ENCODE measurements at regions not wholly inside any gene's neighbourhood (a gene's known extent, or its start where the extent isn't known, plus 50 kb on each side); places are given as distances from the start of the nearest gene placed in this dataset.
"Not testable (repeated sequence)": the region's sequence is repeated elsewhere in the genome, so short reads cannot be mapped to it uniquely, and the experiment has no call there.

GRCh38 chr2:8505311-8505920 lies 176.4 kb upstream of the ID2 start:
- Histone ChIP-seq H3K4me1 (ENCODE audit: control insufficient read depth, insufficient read depth, low read length, poor library complexity, severe bottlenecking) (no peaks in the 10 kb centered on the region), H3K36me3 (ENCODE audit: control insufficient read depth, insufficient read depth, low read length) (no peaks in the 10 kb centered on the region), H3K4me3 (ENCODE audit: insufficient read depth, low read depth, low read length, poor library complexity, severe bottlenecking) (no peak overlapping the region), H3K27me3 (replicated peaks; ENCODE audit: control insufficient read depth, insufficient read depth, low read length, poor library complexity, severe bottlenecking) (no peaks in the 10 kb centered on the region), H3K9me3 (ENCODE audit: control insufficient read depth, low read length) (no peaks in the 10 kb centered on the region), H3K27ac (ENCODE audit: insufficient read depth, low read length, poor library complexity, severe bottlenecking) (no peak overlapping the region)
- DNase-seq = no peak

DNA sequence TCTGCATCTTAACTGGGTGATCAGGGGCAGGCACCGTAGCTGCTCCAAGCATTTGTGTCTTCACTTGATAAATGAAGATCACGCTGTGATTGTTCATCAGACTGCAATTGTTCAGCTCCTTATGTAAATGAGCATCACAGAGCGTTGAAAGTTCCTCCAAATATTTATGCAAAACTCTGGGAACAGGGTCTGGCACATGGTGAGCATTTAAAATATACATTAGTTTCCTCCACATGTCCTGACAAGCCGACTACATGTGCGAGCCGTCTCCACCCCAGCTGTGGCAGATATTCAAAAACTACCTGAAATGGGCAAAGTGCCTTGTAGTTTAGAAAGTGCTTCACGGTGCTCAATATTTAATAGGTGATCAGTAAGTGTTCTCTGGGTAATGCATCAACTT lies 175.1 kb upstream of the ID2 start:
- Histone ChIP-seq H3K4me3 (ENCODE audit: insufficient read depth, low read depth, low read length, poor library complexity, severe bottlenecking) (no peak overlapping the region), H3K27me3 (replicated peaks; ENCODE audit: control insufficient read depth, insufficient read depth, low read length, poor library complexity, severe bottlenecking) (no peaks in the 10 kb centered on the region), H3K9me3 (ENCODE audit: control insufficient read depth, low read length) (no peaks in the 10 kb centered on the region), H3K27ac (ENCODE audit: insufficient read depth, low read length, poor library complexity, severe bottlenecking) (no peak overlapping the region), H3K36me3 (ENCODE audit: control insufficient read depth, insufficient read depth, low read length) (no peaks in the 10 kb centered on the region), H3K4me1 (ENCODE audit: control insufficient read depth, insufficient read depth, low read length, poor library complexity, severe bottlenecking) (no peaks in the 10 kb centered on the region)
- DNase-seq = no peak

DNA sequence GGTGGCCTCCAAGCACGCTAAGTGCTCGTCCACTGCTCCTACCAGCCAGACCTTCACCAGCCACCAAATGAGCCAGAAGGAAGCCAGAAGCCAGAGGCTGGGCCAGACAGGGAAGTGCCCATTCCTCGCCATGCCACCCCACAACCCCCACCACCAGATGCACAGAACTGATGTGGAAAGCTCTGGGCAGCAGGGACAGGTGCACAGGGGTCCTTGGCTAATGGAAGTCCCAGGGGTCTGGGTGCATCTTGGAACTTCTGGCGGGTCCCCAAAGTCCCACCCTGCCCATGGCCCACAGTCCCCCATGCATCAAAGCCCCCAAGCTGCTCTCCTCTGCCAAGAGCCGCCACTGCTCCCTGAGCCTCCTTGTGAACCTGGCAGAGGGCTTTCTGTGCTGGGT lies 173.1 kb upstream of the ID2 start:
- no peaks in the 10 kb centered on the region for H3K4me1 ChIP-seq (ENCODE audit: control insufficient read depth, insufficient read depth, low read length, poor library complexity, severe bottlenecking)
- DNase-seq = no peak
- no peak overlapping the region for H3K4me3 ChIP-seq (ENCODE audit: insufficient read depth, low read depth, low read length, poor library complexity, severe bottlenecking)
- H3K27ac ChIP-seq (ENCODE audit: insufficient read depth, low read length, poor library complexity, severe bottlenecking) = no peak overlapping the region
- H3K27me3 ChIP-seq (replicated peaks; ENCODE audit: control insufficient read depth, insufficient read depth, low read length, poor library complexity, severe bottlenecking) = no peaks in the 10 kb centered on the region
- H3K9me3 ChIP-seq (ENCODE audit: control insufficient read depth, low read length) = no peaks in the 10 kb centered on the region
- H3K36me3 ChIP-seq (ENCODE audit: control insufficient read depth, insufficient read depth, low read length) = no peaks in the 10 kb centered on the region

- H3K27ac ChIP-seq (ENCODE audit: insufficient read depth, low read length, poor library complexity, severe bottlenecking) = no peak overlapping the region
- peaks cover 2% of the 10 kb centered on the region for H3K4me1 ChIP-seq (ENCODE audit: control insufficient read depth, insufficient read depth, low read length, poor library complexity, severe bottlenecking)
- peaks cover 5% of the 10 kb centered on the region for H3K9me3 ChIP-seq (ENCODE audit: control insufficient read depth, low read length)
- no peak overlapping the region for H3K4me3 ChIP-seq (ENCODE audit: insufficient read depth, low read depth, low read length, poor library complexity, severe bottlenecking)
- no peak for DNase-seq
- H3K36me3 ChIP-seq (ENCODE audit: control insufficient read depth, insufficient read depth, low read length) = no peaks in the 10 kb centered on the region
- H3K27me3 ChIP-seq (replicated peaks; ENCODE audit: control insufficient read depth, insufficient read depth, low read length, poor library complexity, severe bottlenecking) = no peaks in the 10 kb centered on the region
These were observed 172.2 kb upstream of the ID2 start for GRCh38 chr2:8509621-8510020.

GRCh38 chr2:8510055-8510454 lies 171.8 kb upstream of the ID2 start:
- H3K4me1 ChIP-seq (ENCODE audit: control insufficient read depth, insufficient read depth, low read length, poor library complexity, severe bottlenecking); H3K27me3 ChIP-seq (replicated peaks; ENCODE audit: control insufficient read depth, insufficient read depth, low read length, poor library complexity, severe bottlenecking); H3K36me3 ChIP-seq (ENCODE audit: control insufficient read depth, insufficient read depth, low read length); H3K27ac ChIP-seq (ENCODE audit: insufficient read depth, low read length, poor library complexity, severe bottlenecking); DNase-seq; H3K9me3 ChIP-seq (ENCODE audit: control insufficient read depth, low read length); H3K4me3 ChIP-seq (ENCODE audit: insufficient read depth, low read depth, low read length, poor library complexity, severe bottlenecking): not testable (repeated sequence)

DNA sequence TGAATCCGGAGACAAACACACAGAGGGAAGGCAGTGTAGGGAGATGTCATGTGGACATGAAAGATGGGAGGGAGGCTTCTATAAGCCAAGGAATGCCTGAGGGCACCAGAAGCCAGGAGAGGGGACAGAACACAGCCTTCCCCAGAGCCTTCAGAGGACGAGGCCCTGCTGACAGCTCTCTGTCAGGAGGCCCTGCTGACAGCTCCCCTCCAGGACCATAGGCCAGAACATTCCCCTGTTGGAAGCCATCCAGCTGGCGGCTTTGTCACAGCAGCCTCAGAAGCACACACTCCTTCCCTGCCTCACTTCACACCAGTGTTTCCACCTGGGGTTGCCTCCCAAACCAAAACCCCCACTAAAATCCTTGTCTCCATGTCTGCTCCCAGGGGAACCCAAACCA lies 171.3 kb upstream of the ID2 start:
- no peaks in the 10 kb centered on the region for H3K36me3 ChIP-seq (ENCODE audit: control insufficient read depth, insufficient read depth, low read length)
- H3K27ac ChIP-seq (ENCODE audit: insufficient read depth, low read length, poor library complexity, severe bottlenecking) = no peak overlapping the region
- DNase-seq = no peak
- peaks cover 5% of the 10 kb centered on the region for H3K9me3 ChIP-seq (ENCODE audit: control insufficient read depth, low read length)
- H3K27me3 ChIP-seq (replicated peaks; ENCODE audit: control insufficient read depth, insufficient read depth, low read length, poor library complexity, severe bottlenecking) = no peaks in the 10 kb centered on the region
- peaks cover 10% of the 10 kb centered on the region for H3K4me1 ChIP-seq (ENCODE audit: control insufficient read depth, insufficient read depth, low read length, poor library complexity, severe bottlenecking)
- H3K4me3 ChIP-seq (ENCODE audit: insufficient read depth, low read depth, low read length, poor library complexity, severe bottlenecking) = no peak overlapping the region

- peaks cover 5% of the 10 kb centered on the region for H3K9me3 ChIP-seq (ENCODE audit: control insufficient read depth, low read length)
- no peak overlapping the region for H3K4me3 ChIP-seq (ENCODE audit: insufficient read depth, low read depth, low read length, poor library complexity, severe bottlenecking)
- no peak for DNase-seq
- no peaks in the 10 kb centered on the region for H3K27me3 ChIP-seq (replicated peaks; ENCODE audit: control insufficient read depth, insufficient read depth, low read length, poor library complexity, severe bottlenecking)
- H3K27ac ChIP-seq (ENCODE audit: insufficient read depth, low read length, poor library complexity, severe bottlenecking) = no peak overlapping the region
- peaks cover 19% of the 10 kb centered on the region for H3K4me1 ChIP-seq (ENCODE audit: control insufficient read depth, insufficient read depth, low read length, poor library complexity, severe bottlenecking)
- no peaks in the 10 kb centered on the region for H3K36me3 ChIP-seq (ENCODE audit: control insufficient read depth, insufficient read depth, low read length)
These were observed 169.8 kb upstream of the ID2 start for GRCh38 chr2:8511868-8512612.

DNA sequence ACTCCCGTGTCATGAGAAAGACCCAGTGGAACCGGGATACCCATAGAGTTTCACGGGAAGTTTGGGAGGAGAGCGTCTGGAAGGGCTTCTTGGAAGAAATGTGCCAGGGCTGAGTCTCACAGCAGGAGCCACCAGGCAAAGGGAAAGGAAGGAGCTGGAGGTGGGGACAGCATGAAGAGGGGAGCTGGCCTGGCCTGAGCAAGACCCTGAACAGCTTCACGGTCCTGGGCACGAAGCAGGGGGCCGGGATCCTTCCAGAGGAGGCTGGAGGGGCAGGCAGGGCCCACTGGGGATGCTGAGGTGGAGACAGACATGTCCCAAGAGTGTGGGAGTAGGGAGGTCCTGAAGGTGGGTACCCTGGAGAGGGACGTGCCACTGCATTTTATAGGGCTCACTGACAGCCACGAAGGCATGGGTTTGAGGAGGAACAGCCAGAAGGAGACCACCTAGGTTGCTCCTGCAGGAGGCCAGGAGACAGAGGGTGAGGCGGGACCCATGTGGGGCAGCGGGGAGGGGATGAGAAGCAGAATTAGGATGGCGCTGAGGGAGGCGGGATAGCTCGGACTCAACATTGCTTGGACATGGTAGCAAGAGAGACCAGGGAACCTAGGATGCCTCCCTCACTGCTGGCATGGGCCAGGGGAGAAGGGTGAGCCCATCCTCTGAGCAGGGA lies 168.1 kb upstream of the ID2 start:
- Histone ChIP-seq H3K27me3 (replicated peaks; ENCODE audit: control insufficient read depth, insufficient read depth, low read length, poor library complexity, severe bottlenecking) (no peaks in the 10 kb centered on the region), H3K4me1 (ENCODE audit: control insufficient read depth, insufficient read depth, low read length, poor library complexity, severe bottlenecking) (peaks cover 19% of the 10 kb centered on the region), H3K27ac (ENCODE audit: insufficient read depth, low read length, poor library complexity, severe bottlenecking) (no peak overlapping the region), H3K4me3 (ENCODE audit: insufficient read depth, low read depth, low read length, poor library complexity, severe bottlenecking) (no peak overlapping the region), H3K9me3 (ENCODE audit: control insufficient read depth, low read length) (peaks cover 5% of the 10 kb centered on the region), H3K36me3 (ENCODE audit: control insufficient read depth, insufficient read depth, low read length) (no peaks in the 10 kb centered on the region)
- DNase-seq = no peak

- Histone ChIP-seq H3K36me3 (ENCODE audit: control insufficient read depth, insufficient read depth, low read length) (no peaks in the 10 kb centered on the region), H3K27me3 (replicated peaks; ENCODE audit: control insufficient read depth, insufficient read depth, low read length, poor library complexity, severe bottlenecking) (no peaks in the 10 kb centered on the region), H3K27ac (ENCODE audit: insufficient read depth, low read length, poor library complexity, severe bottlenecking) (peak overlapping the region; percentile 59), H3K4me1 (ENCODE audit: control insufficient read depth, insufficient read depth, low read length, poor library complexity, severe bottlenecking) (peaks cover 19% of the 10 kb centered on the region), H3K9me3 (ENCODE audit: control insufficient read depth, low read length) (peaks cover 5% of the 10 kb centered on the region), H3K4me3 (ENCODE audit: insufficient read depth, low read depth, low read length, poor library complexity, severe bottlenecking) (no peak overlapping the region)
- DNase-seq = no peak
These were observed 167.6 kb upstream of the ID2 start for GRCh38 chr2:8514274-8514662.

All from effector memory CD4-positive, alpha-beta T cell (primary cell).